ENCODE measurements at regions not wholly inside any gene's neighbourhood (a gene's known extent, or its start where the extent isn't known, plus 50 kb on each side); places are given as distances from the start of the nearest gene placed in this dataset.
A peak's percentile ranks its signal among the peaks of the same experiment; 100 is the strongest.

GRCh38 chr5:86546044-86546443, 71.7 kb upstream of the COX7C start:
- intact Hi-C loops (cut with micrococcal nuclease), result loop anchor here (5.0 kb wide), 1 partner anchor 126 kb away; no protein-coding TSS in a partner anchor
- H3K4me1 Mint-ChIP-seq (ENCODE audit: insufficient read depth, unreplicated experiment), result no peaks in the 10 kb centered on the region
- H3K9me3 Mint-ChIP-seq (ENCODE audit: unreplicated experiment), result no peaks in the 10 kb centered on the region
- H3K36me3 Mint-ChIP-seq (ENCODE audit: insufficient read depth, unreplicated experiment), result no peaks in the 10 kb centered on the region
- ChIA-PET POLR2A (no interaction called here), CTCF (interaction anchor here (0.6 to 1.2 kb wide), 2 partner anchors 35 to 72 kb away, joined by 3 to 4 read pairs; no protein-coding TSS in a partner anchor)
- peaks cover 73% of the 10 kb centered on the region for H3K27me3 Mint-ChIP-seq (ENCODE audit: insufficient read depth, unreplicated experiment)
- no peak for TF ChIP-seq CTCF (IDR thresholded peaks at IDR 0.05; ENCODE audit: unreplicated experiment)
- H3K27ac Mint-ChIP-seq (ENCODE audit: low read depth, unreplicated experiment), result no peak overlapping the region
- no TSS peak for BruUV-seq (replicated peaks)
- DNase-seq (ENCODE audit: unreplicated experiment), result no peak
- H3K4me3 Mint-ChIP-seq (ENCODE audit: unreplicated experiment), result no peak overlapping the region

- no peaks in the 10 kb centered on the region for H3K4me1 Mint-ChIP-seq (ENCODE audit: insufficient read depth, unreplicated experiment)
- no TSS peak for BruUV-seq (replicated peaks)
- no peak overlapping the region for H3K4me3 Mint-ChIP-seq (ENCODE audit: unreplicated experiment)
- H3K9me3 Mint-ChIP-seq (ENCODE audit: unreplicated experiment), result no peaks in the 10 kb centered on the region
- ChIA-PET POLR2A (no interaction called here), CTCF (interaction anchor here (1.2 kb wide), 1 partner anchor 72 kb away, joined by 3 read pairs; no protein-coding TSS in a partner anchor)
- H3K36me3 Mint-ChIP-seq (ENCODE audit: insufficient read depth, unreplicated experiment), result no peaks in the 10 kb centered on the region
- no peak overlapping the region for H3K27ac Mint-ChIP-seq (ENCODE audit: low read depth, unreplicated experiment)
- H3K27me3 Mint-ChIP-seq (ENCODE audit: insufficient read depth, unreplicated experiment), result peaks cover 70% of the 10 kb centered on the region
- DNase-seq (ENCODE audit: unreplicated experiment), result peak; percentile 21
- intact Hi-C loops (cut with micrococcal nuclease), result loop anchor here (5.0 kb wide), 1 partner anchor 126 kb away; no protein-coding TSS in a partner anchor
- no peak for TF ChIP-seq CTCF (IDR thresholded peaks at IDR 0.05; ENCODE audit: unreplicated experiment)
These were observed 71.2 kb upstream of the COX7C start for GRCh38 chr5:86546582-86546981.

- Mint-ChIP-seq H3K27me3 (ENCODE audit: insufficient read depth, unreplicated experiment) (peaks cover 5% of the 10 kb centered on the region), H3K4me3 (ENCODE audit: unreplicated experiment) (no peak overlapping the region), H3K9me3 (ENCODE audit: unreplicated experiment) (no peaks in the 10 kb centered on the region), H3K4me1 (ENCODE audit: insufficient read depth, unreplicated experiment) (no peaks in the 10 kb centered on the region), H3K36me3 (ENCODE audit: insufficient read depth, unreplicated experiment) (no peaks in the 10 kb centered on the region), H3K27ac (ENCODE audit: low read depth, unreplicated experiment) (no peak overlapping the region)
- POLR2A ChIA-PET, result no interaction called here
- intact Hi-C loops (cut with micrococcal nuclease), result no loop called here
- TF ChIP-seq CTCF (IDR thresholded peaks at IDR 0.05; ENCODE audit: unreplicated experiment), result no peak
- BruUV-seq (replicated peaks), result no TSS peak
- CTCF ChIA-PET, result no interaction called here
- no peak for DNase-seq (ENCODE audit: unreplicated experiment)
These were observed 63.1 kb upstream of the COX7C start for GRCh38 chr5:86554638-86555037.

GRCh38 chr5:86557920-86558319, 59.8 kb upstream of the COX7C start:
- H3K27me3 Mint-ChIP-seq (ENCODE audit: insufficient read depth, unreplicated experiment), result peaks cover 24% of the 10 kb centered on the region
- H3K36me3 Mint-ChIP-seq (ENCODE audit: insufficient read depth, unreplicated experiment), result no peaks in the 10 kb centered on the region
- H3K27ac Mint-ChIP-seq (ENCODE audit: low read depth, unreplicated experiment), result no peak overlapping the region
- no peaks in the 10 kb centered on the region for H3K4me1 Mint-ChIP-seq (ENCODE audit: insufficient read depth, unreplicated experiment)
- intact Hi-C loops (cut with micrococcal nuclease), result no loop called here
- no peak for TF ChIP-seq CTCF (IDR thresholded peaks at IDR 0.05; ENCODE audit: unreplicated experiment)
- ChIA-PET POLR2A (no interaction called here), CTCF (interaction anchor here (0.7 kb wide), 1 partner anchor 21 kb away, joined by 3 read pairs; no protein-coding TSS in a partner anchor)
- no peak overlapping the region for H3K4me3 Mint-ChIP-seq (ENCODE audit: unreplicated experiment)
- no peak for DNase-seq (ENCODE audit: unreplicated experiment)
- H3K9me3 Mint-ChIP-seq (ENCODE audit: unreplicated experiment), result no peaks in the 10 kb centered on the region
- BruUV-seq (replicated peaks), result no TSS peak

All from MCF 10A (cell line).